ENCODE measurements at regions not wholly inside any gene's neighbourhood (a gene's known extent, or its start where the extent isn't known, plus 50 kb on each side); places are given as distances from the start of the nearest gene placed in this dataset.

GRCh38 chr15:66848686-66849392, 146.8 kb downstream of the SMAD6 start:
- H3K36me3 Mint-ChIP-seq (ENCODE audit: low read depth) = no peaks in the 10 kb centered on the region
- H3K27ac Mint-ChIP-seq = no peak overlapping the region
- H4K20me1 ChIP-seq (replicated peaks; ENCODE audit: insufficient read depth) = no peaks in the 10 kb centered on the region
- H3K4me1 ChIP-seq (ENCODE audit: insufficient read depth) = no peaks in the 10 kb centered on the region; the same call in 1 of the 2 replicates
- ATAC-seq (no peak), DNase-seq (ENCODE audit: low spot score) (no peak)
- no peaks in the 10 kb centered on the region for H3K36me3 ChIP-seq (ENCODE audit: insufficient read depth)
- H3K27me3 ChIP-seq (ENCODE audit: insufficient read depth) = peaks cover 17% of the 10 kb centered on the region
- no peak overlapping the region for H3K27ac ChIP-seq (ENCODE audit: low read depth)
- no peak overlapping the region for H3K4me3 Mint-ChIP-seq
- no peaks in the 10 kb centered on the region for H3F3A ChIP-seq (replicated peaks; ENCODE audit: low read depth)
- H3K27me3 Mint-ChIP-seq (ENCODE audit: insufficient read depth, low read depth, poor library complexity) = peaks cover 27% of the 10 kb centered on the region
- no peaks in the 10 kb centered on the region; the same call in 2 of the 3 replicates for H3K9me3 Mint-ChIP-seq
- H3K79me2 ChIP-seq (replicated peaks; ENCODE audit: insufficient read depth) = no peaks in the 10 kb centered on the region
- H3K4me2 ChIP-seq = no peak overlapping the region
- H2AFZ ChIP-seq = no peak overlapping the region
- H3K9me2 ChIP-seq (ENCODE audit: insufficient read depth) = no peaks in the 10 kb centered on the region
- H3K4me1 Mint-ChIP-seq = peaks cover 13% of the 10 kb centered on the region
- no peak overlapping the region for H3K4me3 ChIP-seq
- no peak for TF ChIP-seq REST (IDR thresholded peaks at IDR 0.05; ENCODE audit: unreplicated experiment)
- no peak for TF ChIP-seq ZNF331 (CRISPR knock-in tag; IDR thresholded peaks at IDR 0.05; ENCODE audit: low read depth)
- no peak for TF ChIP-seq EZH2 (IDR thresholded peaks at IDR 0.05; ENCODE audit: low read depth, unreplicated experiment)
- no peak for TF ChIP-seq ETS1 (IDR thresholded peaks at IDR 0.05)
- no peak for TF ChIP-seq CREB1 (CRISPR knock-in tag; IDR thresholded peaks at IDR 0.05; ENCODE audit: low read depth)
- TF ChIP-seq ZNF462 (CRISPR knock-in tag; IDR thresholded peaks at IDR 0.05) = no peak
- TF ChIP-seq EZH2phosphoT487 (IDR thresholded peaks at IDR 0.05; ENCODE audit: unreplicated experiment) = no peak
- TF ChIP-seq STAT1 (IDR thresholded peaks at IDR 0.05; ENCODE audit: unreplicated experiment) = no peak
- no peak for TF ChIP-seq POLR2AphosphoS5 (IDR thresholded peaks at IDR 0.05; ENCODE audit: low read depth)
- TF ChIP-seq CTCF (conservative IDR thresholded peaks at IDR 0.05; ENCODE audit: low read depth in 2 of 2) = no peak
- no peak for TF ChIP-seq NANOG (IDR thresholded peaks at IDR 0.05; ENCODE audit: borderline replicate concordance)
- TF ChIP-seq ZNF114 (CRISPR knock-in tag; IDR thresholded peaks at IDR 0.05) = no peak
- no peak for TF ChIP-seq JUNB (IDR thresholded peaks at IDR 0.05; ENCODE audit: unreplicated experiment)

Measured in GM23338 (cell line).